Lung (tissue), 11 donors: ENCODE measurements at regions not wholly inside any gene's neighbourhood (a gene's known extent, or its start where the extent isn't known, plus 50 kb on each side); places are given as distances from the start of the nearest gene placed in this dataset.

Source experiments
- ATAC-seq: fragments of 200-7000 bp; cut with Tn5 transposase; one replicate; pipeline ENCODE4 v1.9.1; 2020; ENCODE audit warnings: moderate number of reproducible peaks; ENCODE audit not compliant: insufficient read depth, low FRiP score
- DNase-seq, 3 donors: peaks; one replicate each; pipeline ENCODE4 v3.0.0-alpha.2; 2013 to 2017
- H3K27ac ChIP-seq, 2 donors: one replicate each; pipeline ENCODE4 v1.5.1; 2013; ENCODE audit warnings: mild to moderate bottlenecking in 2 of 2, moderate library complexity in 2 of 2, control low read depth in 1 of 2, inconsistent platforms in 1 of 2, low read depth in 1 of 2, low read length in 1 of 2
- H3K27me3 ChIP-seq, 3 donors: one replicate each; pipeline ENCODE4 v1.5.1; 2013; ENCODE audit warnings: low read length in 2 of 3; ENCODE audit not compliant: control insufficient read depth in 3 of 3, insufficient read depth in 3 of 3
- H3K36me3 ChIP-seq, 4 donors: one replicate each; pipeline ENCODE4 v1.5.1; 2013; ENCODE audit warnings: low read length in 4 of 4, mild to moderate bottlenecking in 1 of 4, moderate library complexity in 1 of 4; ENCODE audit not compliant: control insufficient read depth in 4 of 4, insufficient read depth in 4 of 4
- H3K4me1 ChIP-seq, 5 donors: one replicate each; pipeline ENCODE4 v1.5.1; 2013; ENCODE audit warnings: low read length in 5 of 5, mild to moderate bottlenecking in 2 of 5, moderate library complexity in 1 of 5; ENCODE audit not compliant: control insufficient read depth in 5 of 5, insufficient read depth in 5 of 5
- H3K4me3 ChIP-seq: one replicate; pipeline ENCODE4 v1.5.1; 2013; ENCODE audit warnings: mild to moderate bottlenecking, control low read depth, moderate library complexity
- H3K9ac ChIP-seq, 2 donors: one replicate each; pipeline ENCODE4 v1.5.1; 2013; ENCODE audit warnings: low read length in 2 of 2, control low read depth in 1 of 2; ENCODE audit not compliant: insufficient read depth in 1 of 2
- H3K9me3 ChIP-seq, 4 donors: one replicate each; pipeline ENCODE4 v1.5.1; 2013; ENCODE audit warnings: low read length in 3 of 4, mild to moderate bottlenecking in 1 of 4, moderate library complexity in 1 of 4; ENCODE audit not compliant: control insufficient read depth in 4 of 4, insufficient read depth in 3 of 4
- CTCF ChIP-seq: IDR thresholded peaks from 2 replicates; pipeline ENCODE4 v1.5.1; 2012; ENCODE audit warnings: mild to moderate bottlenecking; ENCODE audit errors: control extremely low read depth, extremely low read depth
- WGBS, 2 donors: extraction: QIAGEN DNeasy Blood & Tissue Kit; methylation state at CpG; one replicate each; pipeline ENCODE4 v1.1.7; 2013; 5-methylcytosine and 5-hydroxymethylcytosine counted together
- donor health status: control.
- donor health status: control.
- donor health status: Bipolar disorder and iron deficiency.
- donor health status: healthy.
- donor health status: DM: yes; HTN: yes; CAD: no.

DNA sequence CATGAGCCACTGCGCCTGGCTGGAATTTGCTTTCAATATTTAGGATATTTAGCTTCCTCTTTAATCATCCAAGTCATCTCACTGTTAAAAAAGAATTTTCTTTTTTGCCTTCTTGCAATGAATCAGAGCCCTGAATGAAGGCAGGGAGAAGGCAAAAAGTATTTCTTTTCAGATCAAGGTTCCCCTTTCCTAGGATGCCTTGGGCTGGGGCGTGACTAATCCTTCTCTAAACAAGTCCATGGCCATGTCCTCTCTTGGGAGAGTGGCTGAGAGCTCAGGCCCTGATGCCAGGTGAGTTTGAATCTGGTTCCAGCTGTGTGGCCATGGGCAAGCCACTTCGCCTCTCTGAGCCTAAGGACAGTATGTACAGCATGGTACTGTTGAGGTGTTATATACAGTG is 84.8 kb upstream of the NEURL1B start:
- no peak overlapping the region for H3K9ac ChIP-seq
- no peak overlapping the region for H3K27ac ChIP-seq
- no peak for DNase-seq
- no peaks in the 10 kb centered on the region for H3K9me3 ChIP-seq
- TF ChIP-seq CTCF: no peak
- no peaks in the 10 kb centered on the region for H3K36me3 ChIP-seq
- H3K4me1 ChIP-seq: peaks cover 0 to 56% (median 26%) of the 10 kb centered on the region in 5 donors
- no peak overlapping the region for H3K4me3 ChIP-seq
- H3K27me3 ChIP-seq: no peaks in the 10 kb centered on the region
- 83 to 92% methylated on average over 3 of the region's 3 CpGs for WGBS, 2 donors
- no peak for ATAC-seq

DNA sequence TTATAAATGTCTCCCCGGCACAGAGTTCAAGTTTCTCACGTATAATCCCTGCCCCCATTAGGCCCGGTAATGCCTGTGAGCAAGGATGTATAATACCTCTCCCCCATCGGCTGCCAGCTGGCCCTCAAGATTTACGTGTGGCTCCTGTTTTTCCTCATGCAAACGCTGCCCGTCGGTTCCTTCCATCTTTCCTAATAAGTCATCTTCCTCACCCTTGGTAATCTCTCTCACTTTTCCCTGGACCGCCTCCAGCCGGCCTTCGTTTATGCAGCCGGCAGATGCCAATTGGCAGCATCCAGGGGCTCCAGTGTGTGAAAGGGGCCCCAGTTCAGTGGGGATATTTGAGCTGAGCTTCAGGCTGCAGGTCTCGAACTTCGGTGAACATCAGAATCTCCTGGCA is 86.5 kb upstream of the NEURL1B start:
- no peak for ATAC-seq
- Histone ChIP-seq H3K27me3 (no peaks in the 10 kb centered on the region), H3K9ac (no peak overlapping the region), H3K27ac (no peak overlapping the region), H3K36me3 (no peaks in the 10 kb centered on the region), H3K4me3 (no peak overlapping the region), H3K4me1 (peaks cover 0 to 55% (median 26%) of the 10 kb centered on the region in 5 donors), H3K9me3 (no peaks in the 10 kb centered on the region)
- WGBS, 2 donors: 85 to 92% methylated on average over 14 of the region's 14 CpGs
- peak; percentile 72 to 82 (median 81) for DNase-seq
- TF ChIP-seq CTCF: no peak

DNA sequence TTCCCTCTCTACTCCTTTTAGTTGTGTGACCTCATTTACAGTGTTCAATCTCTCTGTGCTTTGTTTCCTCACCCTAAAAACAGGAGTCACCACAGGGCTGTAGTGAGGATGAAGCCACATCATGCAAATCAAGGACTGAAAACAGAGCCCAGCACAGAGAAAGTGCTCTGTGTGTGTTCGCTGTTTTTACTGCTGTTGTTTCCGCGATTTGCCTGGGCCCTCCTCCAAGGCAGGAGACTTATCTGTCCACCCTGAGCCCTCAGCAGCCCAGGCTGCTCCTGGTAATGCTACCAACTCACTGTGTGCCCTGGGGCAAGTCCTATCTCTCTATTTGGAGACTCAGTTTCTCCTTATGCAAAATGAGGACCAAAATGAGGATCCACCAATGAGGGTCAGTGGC is 87.2 kb upstream of the NEURL1B start:
- ATAC-seq: no peak
- no peak overlapping the region for H3K4me3 ChIP-seq
- H3K9me3 ChIP-seq: no peaks in the 10 kb centered on the region
- no peaks in the 10 kb centered on the region for H3K36me3 ChIP-seq
- 86% methylated on average over 3 of the region's 3 CpGs for WGBS, 2 donors
- no peaks in the 10 kb centered on the region for H3K27me3 ChIP-seq
- no peak for DNase-seq
- peaks cover 0 to 57% (median 26%) of the 10 kb centered on the region in 5 donors for H3K4me1 ChIP-seq
- no peak for TF ChIP-seq CTCF
- H3K27ac ChIP-seq: no peak overlapping the region
- H3K9ac ChIP-seq: no peak overlapping the region

GRCh38 chr5:172553167-172553566 is 87.9 kb upstream of the NEURL1B start:
- Histone ChIP-seq H3K4me1 (peaks cover 0 to 50% (median 19%) of the 10 kb centered on the region in 5 donors), H3K27me3 (no peaks in the 10 kb centered on the region), H3K9ac (no peak overlapping the region), H3K27ac (no peak overlapping the region), H3K9me3 (no peaks in the 10 kb centered on the region), H3K36me3 (no peaks in the 10 kb centered on the region), H3K4me3 (no peak overlapping the region)
- DNase-seq (no peak), ATAC-seq (no peak)
- no peak for TF ChIP-seq CTCF
- WGBS, 2 donors: 98 to 100% methylated on average over 2 of the region's 2 CpGs
